GM18517 (cell line): ENCODE measurements at regions not wholly inside any gene's neighbourhood (a gene's known extent, or its start where the extent isn't known, plus 50 kb on each side); places are given as distances from the start of the nearest gene placed in this dataset.

Experiments used
- ATAC-seq: cut with Tn5 transposase; IDR thresholded peaks from one replicate; pipeline ENCODE4 v1.9.1; 2021; ENCODE audit warnings: mild to moderate bottlenecking, moderate library complexity; ENCODE audit not compliant: unreplicated experiment

DNA sequence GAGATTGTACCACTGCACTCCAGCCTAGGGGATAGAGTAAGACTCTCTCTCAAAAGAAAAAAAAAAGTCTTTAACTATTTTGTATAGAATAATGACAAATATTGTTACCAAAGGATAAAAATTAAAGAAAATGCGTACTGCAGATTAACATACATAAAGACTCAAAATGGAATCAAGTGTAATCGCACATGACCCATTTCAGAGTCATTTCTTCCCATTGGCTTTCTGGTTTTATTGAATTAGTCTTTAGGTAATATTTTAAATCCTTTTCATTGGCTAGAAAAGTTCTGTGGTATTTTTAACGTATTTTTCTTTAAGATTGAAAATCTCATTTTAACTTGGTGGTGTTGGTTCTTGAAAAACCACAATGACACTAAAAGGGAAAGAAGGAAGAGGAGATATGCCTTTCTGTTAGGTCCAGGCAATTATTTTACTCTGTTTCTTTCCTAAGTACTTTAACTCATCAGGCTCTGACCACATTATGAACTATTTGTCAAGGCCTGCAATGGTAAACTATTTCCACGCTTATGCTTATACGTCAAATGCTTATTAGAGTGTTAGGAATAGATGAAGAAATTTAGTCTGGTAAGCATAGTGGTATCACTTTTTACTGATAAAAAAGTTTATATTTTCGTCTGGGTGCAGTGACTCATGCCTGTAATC, 52.3 kb downstream of the PLEKHG1 start:
- no peak for ATAC-seq

DNA sequence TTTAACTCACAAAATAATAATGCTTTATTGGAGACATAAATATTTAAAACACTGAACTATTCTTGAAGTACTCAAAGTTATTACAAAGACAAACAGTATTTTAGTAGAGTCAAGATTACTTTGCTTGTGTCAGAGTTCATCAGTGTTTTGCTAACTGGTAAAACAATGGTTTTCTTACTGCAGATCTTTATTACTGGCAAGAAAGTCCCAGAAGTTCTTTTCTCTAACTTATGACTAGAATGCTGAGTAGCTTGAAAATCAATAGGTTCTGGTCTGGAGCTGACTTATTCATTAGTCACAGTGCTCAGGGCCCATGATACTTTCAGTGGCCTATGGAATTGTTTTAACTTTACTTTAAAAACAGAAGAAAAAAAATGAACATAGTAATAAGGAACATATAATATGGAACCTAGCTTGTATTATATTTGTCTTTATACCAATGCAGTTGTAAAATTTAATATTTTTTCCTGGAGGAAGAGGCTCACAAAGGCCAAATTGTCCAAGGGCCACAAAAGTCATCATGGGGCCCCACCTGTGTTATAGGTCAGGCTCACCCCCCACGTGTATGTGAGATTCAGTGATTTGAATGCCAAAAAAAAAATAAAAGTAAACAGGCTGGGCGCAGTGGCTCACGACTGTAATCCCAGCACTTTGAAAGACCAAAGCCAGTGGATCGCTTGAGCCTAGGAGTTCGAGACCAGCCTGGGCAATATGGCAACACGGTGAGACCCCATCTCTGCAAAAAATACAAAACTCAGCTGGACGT, 53.3 kb downstream of the PLEKHG1 start:
- no peak for ATAC-seq

DNA sequence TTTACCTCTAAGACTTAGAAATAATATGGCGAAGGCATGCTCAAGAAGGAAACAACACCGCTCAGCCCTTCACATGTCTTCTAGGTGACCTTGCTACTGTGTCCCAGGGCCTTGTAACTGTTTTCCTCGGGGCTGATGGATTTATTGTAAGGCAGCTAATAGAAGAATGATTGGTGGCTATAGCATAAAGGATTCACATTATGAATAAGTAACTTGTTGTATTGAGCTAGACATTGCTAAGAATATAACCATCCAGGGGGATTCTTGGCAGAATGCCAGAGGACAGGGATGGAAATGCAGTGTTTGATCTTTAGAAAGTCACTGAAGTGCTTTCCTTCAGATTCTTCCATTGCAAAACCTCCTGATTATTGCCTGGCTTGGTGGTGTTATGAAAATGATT, 54.9 kb downstream of the PLEKHG1 start:
- no peak for ATAC-seq

DNA sequence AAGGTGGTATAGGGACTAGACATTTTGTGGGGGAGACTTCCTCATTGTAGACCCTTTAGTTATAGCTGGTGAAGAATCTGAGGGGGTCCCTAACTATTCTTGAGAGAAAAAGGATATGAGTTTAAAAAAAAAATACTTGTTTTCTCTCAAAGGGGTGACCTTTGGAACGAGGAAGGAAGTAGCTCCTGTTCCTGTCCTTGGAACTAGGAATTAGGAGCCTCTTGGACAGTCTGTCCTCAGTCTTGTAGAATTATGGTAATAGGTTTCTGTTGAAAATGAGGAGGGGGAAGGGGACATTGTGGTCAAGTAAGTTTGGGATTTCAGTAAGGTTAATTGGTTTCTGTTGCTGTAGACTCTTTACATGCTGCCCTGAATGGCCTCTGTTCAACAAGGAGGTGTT, 56.5 kb downstream of the PLEKHG1 start:
- no peak for ATAC-seq

DNA sequence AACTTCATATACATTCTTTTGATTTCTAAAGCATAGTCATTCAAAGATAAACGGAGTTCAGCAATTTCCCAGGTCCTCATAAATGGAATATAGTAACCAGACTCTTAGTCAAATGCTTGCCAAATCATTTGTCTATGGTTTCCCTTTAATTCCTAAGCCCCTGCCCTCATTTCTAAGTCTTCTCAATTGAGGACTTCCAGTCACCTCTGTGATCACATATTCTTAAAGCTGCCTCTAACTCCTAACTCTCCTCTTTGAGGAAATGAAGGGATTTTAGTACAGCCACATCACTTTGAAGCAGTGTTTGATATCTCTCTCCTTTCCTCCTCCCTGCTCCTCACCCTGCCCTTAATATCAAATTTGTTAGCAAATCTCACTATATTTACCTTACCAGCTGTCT, 58.7 kb downstream of the PLEKHG1 start:
- no peak for ATAC-seq

DNA sequence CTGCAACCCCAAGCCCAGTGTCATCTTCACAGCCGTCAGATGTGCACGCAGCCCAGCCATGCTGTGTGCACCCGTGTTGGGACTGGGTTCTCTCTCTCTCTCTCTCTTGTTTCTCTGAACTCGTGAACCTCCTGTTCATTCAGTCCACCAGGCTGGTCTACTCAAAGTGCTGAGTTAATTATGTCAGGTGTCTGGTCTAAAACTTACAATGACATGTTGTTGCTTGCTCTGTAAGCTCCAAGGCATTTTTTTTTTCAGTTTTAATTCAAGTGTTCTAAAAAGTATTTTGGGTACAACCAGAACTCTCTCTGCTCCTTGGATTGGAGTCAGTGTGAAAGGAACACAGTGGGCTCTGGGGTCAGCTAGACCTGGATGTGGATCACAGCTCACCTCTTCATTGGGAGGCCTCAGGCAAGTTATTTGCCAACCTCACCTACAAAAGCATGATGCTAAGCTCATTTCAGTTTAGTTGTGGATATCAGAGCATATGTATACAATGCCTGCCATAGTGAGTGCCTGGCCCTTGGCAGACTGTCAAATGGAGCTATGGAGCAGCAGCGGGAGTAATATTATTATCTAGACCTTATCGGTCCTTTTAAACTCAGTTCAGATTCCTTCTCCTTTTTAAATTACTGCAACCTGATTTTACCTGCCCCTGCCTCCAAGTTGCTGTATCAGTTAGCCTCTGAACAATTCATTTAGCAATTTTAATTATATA, 59.5 kb downstream of the PLEKHG1 start:
- no peak for ATAC-seq

DNA sequence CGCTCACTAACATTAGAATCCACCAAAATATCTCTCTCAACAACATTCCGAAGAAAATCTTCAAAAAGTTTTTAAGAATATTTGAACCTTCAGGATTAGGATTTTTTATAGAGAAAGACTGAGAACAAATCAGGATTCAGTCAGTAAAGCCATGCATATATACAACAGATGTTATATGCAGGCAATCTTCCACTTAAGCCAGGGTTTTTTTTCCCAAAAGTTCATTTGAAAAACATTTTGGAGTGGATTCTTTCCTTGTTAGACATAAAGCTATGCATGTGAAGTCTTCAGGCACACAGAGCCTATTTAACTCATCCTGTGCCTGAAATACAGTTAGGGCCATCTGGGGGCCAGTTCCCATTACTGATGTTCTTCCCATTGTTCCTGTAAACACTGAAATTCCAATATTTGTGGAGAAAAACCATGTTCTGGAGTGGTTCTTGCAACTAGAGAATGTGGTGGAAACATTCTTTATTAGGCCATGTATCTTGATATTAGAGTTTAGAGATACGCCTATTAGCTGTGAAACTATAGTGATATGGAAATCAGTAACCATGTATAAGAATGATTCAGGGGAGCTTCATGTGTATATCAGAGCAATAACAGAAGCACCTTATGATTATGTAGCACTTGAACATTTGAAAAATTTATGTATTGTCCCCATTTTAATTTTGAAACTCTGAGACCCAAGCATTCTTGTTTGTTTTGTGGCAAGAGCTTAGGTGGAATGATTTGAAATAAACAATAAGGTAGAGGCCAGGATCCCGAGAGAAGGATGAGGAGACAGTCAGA, 61.7 kb downstream of the PLEKHG1 start:
- ATAC-seq, result no peak

DNA sequence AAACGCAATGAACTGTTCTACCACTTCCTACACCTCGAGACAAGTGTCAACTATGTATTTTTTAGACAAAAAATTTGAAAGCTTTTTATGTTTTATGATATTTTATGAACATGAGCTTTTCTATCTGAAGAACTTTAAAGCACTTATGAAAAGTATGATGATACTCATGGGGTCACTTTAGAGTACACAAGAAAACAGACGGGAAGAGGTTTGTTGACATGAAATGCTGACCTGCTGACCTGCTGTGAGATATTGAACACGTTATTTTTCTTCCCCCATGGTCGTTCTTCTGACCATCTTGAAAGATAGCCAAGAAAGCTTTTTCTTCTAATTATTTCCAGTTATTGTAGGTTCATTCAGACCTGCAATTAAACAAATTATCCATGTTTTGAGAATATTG, 63.1 kb downstream of the PLEKHG1 start:
- ATAC-seq, result no peak

DNA sequence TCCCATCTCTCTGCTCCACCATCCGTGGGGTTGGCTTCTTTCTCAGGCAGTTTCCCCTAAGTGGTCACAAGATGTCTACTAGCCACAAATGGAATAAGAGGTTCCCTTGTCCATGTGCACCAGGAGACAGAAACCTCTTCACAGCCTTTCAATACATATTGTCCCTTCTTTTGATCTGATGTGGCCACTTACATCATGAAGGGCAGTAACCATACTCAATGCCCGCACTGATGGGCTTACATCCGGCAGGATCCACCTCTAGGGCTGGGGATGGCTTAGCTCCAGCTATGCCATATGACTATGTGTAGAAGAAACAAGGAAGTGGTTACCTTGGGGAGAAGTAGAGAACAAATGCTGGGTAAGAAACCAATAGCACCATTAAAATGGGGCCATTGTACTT, 64.4 kb downstream of the PLEKHG1 start:
- ATAC-seq, result no peak

DNA sequence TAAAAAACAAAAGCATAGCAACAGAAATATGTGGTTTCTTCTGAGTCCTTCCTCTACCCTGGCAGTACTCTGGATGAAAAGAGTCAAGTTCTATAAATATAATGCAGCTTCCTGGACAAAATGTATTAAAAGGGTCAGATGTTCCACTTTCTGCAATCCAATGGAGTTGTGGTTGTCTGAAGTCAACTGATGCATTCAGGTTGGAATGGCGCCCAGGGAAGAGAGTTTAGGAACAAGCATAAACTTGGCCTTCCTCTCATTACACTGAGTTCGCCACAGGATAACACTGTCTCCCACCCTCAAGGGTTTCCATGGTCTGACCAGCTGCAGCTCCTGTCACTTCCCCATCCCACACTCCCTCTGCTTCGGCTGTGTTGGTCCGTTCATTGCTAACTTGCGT, 66.4 kb downstream of the PLEKHG1 start:
- no peak for ATAC-seq

DNA sequence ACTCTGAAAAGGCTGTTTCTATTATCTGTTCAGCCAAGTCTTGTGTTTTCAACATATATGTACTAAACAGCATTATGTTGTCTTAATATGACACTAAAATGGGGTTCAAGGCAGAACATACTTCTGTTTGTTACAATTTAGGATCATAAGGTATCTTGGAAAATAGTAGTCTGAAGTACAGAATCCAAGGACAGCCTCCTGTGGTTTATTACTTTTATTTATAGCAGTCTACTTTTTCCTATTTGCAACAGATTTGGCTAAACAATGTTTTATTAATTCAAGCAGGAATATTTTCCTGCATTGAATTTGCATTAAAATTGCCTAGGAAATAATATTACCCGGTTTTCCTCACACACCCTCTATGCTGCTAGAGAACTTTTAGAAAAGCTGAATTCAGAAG, 67.7 kb downstream of the PLEKHG1 start:
- ATAC-seq, result no peak

DNA sequence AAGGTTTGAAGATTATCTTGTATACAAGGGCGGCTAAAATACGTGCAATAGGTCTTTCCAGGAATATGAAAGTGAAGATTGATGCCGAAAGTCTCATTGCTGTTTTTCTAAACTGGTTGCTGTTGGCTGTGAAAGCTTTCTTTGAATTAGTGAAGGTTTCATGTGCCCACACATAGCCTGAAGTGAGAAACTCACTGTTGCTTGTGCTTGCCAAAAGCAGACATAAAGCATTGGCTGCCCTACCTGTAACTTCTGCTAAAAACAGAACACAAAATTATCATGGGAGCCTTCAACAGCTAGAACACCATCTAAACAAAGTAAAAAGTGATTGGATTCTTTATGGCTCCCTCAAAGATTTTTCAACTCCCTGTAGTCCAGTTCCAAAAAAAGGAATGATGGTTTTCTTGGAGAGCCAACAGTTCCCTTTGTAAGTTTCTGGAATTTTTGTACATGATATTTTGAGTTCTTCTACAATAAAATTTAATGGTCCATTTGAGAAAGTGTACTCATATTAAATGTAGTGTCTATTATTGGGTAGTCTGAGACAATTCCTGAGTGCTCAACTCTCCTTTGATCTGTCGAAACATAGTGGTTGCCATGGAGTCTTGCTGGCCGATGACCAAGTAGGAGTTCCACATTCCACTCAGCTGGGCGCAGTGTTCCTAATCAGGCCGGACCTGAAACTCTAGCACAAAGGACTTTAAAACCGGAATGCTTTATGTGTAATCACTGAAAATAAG, 68.5 kb downstream of the PLEKHG1 start:
- no peak for ATAC-seq

DNA sequence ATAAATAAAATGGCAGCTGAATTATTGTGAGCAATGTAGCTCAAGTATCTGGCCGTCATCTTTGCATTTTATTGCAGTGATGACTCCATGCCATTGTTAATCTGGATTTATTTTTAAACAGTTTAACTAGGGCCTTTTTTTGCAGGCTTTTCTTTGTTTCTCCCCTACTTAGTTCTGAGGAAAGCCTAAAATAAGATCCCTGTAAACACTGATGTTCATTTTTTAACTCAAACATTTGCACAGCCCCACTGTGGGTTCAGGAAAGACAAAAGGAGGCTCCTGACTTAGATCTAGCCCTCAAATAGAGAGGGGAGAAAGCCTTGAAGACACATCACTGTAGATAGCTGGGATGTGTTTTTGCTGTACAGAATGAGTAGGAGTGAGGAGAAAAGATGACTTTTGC, 69.2 kb downstream of the PLEKHG1 start:
- ATAC-seq, result no peak

DNA sequence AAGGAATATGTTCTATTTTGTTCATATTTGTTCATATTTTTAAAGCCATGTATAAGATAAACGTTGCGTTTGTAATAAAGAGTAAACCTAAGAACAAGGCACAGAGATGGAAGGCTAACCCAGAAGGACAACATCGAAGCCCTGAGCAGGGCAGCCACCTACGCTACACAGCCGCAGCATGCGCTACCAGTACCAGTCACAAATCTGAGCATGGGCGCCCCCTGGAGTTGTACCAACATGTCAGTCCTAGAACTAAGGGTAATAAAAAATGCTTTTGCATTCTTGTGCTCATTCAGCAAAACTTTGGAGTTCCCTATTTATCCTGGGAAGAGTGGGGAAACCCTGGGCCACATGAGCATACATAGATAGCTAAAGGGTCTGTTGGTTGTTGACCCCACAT, 70.6 kb downstream of the PLEKHG1 start:
- ATAC-seq, result no peak

DNA sequence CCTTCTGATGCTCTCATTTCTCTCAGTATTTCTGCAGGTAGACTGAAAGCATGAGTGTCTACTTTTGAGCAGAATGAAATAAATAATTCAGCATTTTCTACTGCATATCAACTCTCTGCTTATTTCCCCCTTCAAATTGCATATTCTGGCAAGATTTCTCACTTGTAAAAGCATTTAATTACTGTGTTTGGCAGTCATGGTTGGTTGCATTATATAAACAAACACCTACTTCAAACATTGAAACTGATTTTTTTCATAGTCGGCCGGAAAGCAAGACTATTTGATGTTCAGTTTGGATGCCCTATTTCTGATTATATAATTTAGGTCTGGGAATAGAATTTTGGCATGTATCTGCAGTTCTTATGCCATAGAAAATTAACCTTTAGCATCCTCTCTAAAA, 73.1 kb downstream of the PLEKHG1 start:
- ATAC-seq, result no peak

DNA sequence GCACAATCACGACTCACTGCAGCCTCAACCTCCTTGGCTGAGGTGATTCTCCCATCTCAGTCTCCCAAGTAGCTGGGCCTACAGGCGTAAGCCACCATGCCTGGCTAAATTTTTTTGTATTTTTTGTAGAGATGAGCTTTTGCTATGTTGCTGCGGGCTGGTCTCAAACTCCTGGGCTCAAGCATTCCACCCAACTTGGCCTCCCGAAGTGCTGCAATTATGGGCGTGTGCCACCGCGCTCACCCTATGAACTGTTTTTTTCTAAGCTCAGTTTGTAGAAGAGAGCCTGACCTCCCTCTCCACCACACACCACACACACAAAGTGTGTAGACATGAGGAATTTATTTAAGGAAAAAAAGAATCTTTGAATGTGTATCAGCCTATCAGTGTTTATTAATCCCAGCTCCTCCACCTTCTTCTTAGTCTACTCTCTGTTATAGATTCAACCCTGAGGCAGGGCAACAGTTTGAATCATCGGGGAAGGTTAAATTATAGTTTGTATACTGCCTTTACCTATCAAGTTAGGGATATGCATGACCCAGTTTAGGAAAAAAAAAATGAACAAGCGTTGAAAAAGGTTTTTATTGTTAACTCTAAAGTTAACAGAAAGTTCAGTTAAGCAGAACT, 74.1 kb downstream of the PLEKHG1 start:
- ATAC-seq, result no peak

DNA sequence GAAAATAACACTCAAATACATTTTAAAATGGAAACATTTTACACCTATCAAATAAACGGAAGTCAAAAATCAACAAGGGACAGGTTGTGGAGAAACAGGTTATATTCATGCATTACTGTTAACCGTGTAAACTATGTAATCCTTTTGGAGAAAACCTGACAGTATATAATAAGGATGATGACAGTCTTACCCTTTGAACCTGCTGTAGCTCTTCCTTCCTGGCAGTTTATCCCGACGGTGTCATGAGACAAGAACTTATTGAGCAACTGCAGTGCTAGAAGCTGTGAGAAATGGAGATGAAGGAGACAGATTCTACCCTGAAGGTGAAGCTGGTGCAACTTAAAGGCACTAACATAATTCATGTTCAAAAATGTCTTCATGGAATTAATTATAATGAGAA, 76.7 kb downstream of the PLEKHG1 start:
- ATAC-seq, result no peak

DNA sequence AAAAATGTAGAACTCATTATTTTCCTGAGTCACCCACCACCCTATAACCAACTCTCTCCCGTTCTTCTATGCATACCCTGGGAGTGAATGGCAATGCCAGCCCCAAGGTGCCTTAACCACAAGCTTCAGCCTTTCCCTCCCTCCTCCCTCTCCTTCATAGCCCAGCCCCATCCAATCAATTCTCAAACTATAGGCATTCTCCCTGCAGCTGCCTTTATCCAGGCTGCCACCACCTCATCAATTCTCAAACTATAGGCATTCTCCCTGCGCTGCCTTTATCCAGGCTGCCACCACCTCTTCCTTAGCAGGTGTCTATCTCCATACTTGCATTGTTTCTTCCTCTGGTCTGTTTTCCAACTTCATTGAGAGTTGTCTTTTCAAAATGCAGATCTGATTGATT, 77.1 kb downstream of the PLEKHG1 start:
- no peak for ATAC-seq

DNA sequence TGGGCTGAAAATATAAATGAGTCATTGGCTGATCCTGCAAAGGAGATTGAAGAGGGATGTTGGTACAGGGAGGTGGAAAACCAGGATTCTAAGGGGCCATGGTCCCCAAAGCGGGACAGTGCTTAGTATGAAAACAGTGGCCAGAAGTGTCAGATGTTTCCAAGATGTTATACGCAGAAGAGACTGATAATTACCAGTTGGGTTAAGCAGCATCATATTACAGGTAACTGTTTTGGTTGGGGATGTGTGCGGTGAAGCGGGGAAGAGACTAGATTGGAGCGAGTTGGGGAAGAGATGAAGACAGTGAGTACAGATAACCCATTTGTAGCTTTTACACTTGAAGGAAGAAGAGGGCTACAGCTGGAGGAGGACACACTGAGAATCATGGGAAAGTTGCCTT, 80.8 kb downstream of the PLEKHG1 start:
- ATAC-seq, result no peak
